GM19023 (cell line): ENCODE measurements at regions not wholly inside any gene's neighbourhood (a gene's known extent, or its start where the extent isn't known, plus 50 kb on each side); places are given as distances from the start of the nearest gene placed in this dataset.
"Not testable (repeated sequence)": the region's sequence is repeated elsewhere in the genome, so short reads cannot be mapped to it uniquely, and the experiment has no call there.

Source experiments
- ATAC-seq: cut with Tn5 transposase; IDR thresholded peaks from one replicate; pipeline ENCODE4 v1.9.1; 2021; ENCODE audit warnings: mild to moderate bottlenecking, moderate library complexity; ENCODE audit not compliant: unreplicated experiment

GRCh38 chr3:145448436-145448835, 712.5 kb downstream of the PLOD2 start:
- no peak for ATAC-seq

GRCh38 chr3:145450018-145450682, 710.8 kb downstream of the PLOD2 start:
- ATAC-seq: no peak

GRCh38 chr3:145457825-145458552, 703.0 kb downstream of the PLOD2 start:
- no peak for ATAC-seq

- ATAC-seq: not testable (repeated sequence)
Measured at GRCh38 chr3:145459681-145460080, 701.3 kb downstream of the PLOD2 start.

GRCh38 chr3:145471976-145472375, 689.0 kb downstream of the PLOD2 start:
- ATAC-seq: no peak

GRCh38 chr3:145482735-145483134, 678.2 kb downstream of the PLOD2 start:
- ATAC-seq: not testable (repeated sequence)

- ATAC-seq: no peak
Measured at GRCh38 chr3:145483992-145484391, 677.0 kb downstream of the PLOD2 start.

- no peak for ATAC-seq
Measured at GRCh38 chr3:145489011-145489410, 672.0 kb downstream of the PLOD2 start.

- no peak for ATAC-seq
Measured at GRCh38 chr3:145490088-145491048, 670.6 kb downstream of the PLOD2 start.

GRCh38 chr3:145492456-145492855, 668.5 kb downstream of the PLOD2 start:
- ATAC-seq: no peak

GRCh38 chr3:145517416-145517815, 643.6 kb downstream of the PLOD2 start:
- not testable (repeated sequence) for ATAC-seq

GRCh38 chr3:145518639-145519038, 642.3 kb downstream of the PLOD2 start:
- ATAC-seq: no peak

GRCh38 chr3:145519398-145520047, 641.5 kb downstream of the PLOD2 start:
- no peak for ATAC-seq

- ATAC-seq: no peak
Measured at GRCh38 chr3:145522179-145522578, 638.8 kb downstream of the PLOD2 start.

- no peak for ATAC-seq
Measured at GRCh38 chr3:145522893-145523651, 637.9 kb downstream of the PLOD2 start.

GRCh38 chr3:145531548-145531947, 629.4 kb downstream of the PLOD2 start:
- no peak for ATAC-seq

GRCh38 chr3:145533696-145534095, 627.3 kb downstream of the PLOD2 start:
- no peak for ATAC-seq

- ATAC-seq: no peak
Measured at GRCh38 chr3:145536461-145536860, 624.5 kb downstream of the PLOD2 start.

GRCh38 chr3:145550522-145550921, 610.5 kb downstream of the PLOD2 start:
- ATAC-seq: no peak

GRCh38 chr3:145557405-145557804, 603.6 kb downstream of the PLOD2 start:
- ATAC-seq: no peak
